HUES64 (cell line): ENCODE measurements at regions not wholly inside any gene's neighbourhood (a gene's known extent, or its start where the extent isn't known, plus 50 kb on each side); places are given as distances from the start of the nearest gene placed in this dataset.

ENCODE experiments used
- H3K27ac ChIP-seq: 2 replicates; pipeline ENCODE4 v1.7.0; 2013; ENCODE audit warnings: low read depth, low read length, inconsistent platforms
- H3K27me3 ChIP-seq: 2 replicates; pipeline ENCODE4 v1.6.1; 2013; ENCODE audit warnings: mild to moderate bottlenecking, low read length; ENCODE audit not compliant: insufficient read depth
- H3K36me3 ChIP-seq: 2 replicates; pipeline ENCODE4 v1.6.1; 2013; ENCODE audit warnings: mild to moderate bottlenecking, low read length; ENCODE audit not compliant: insufficient read depth
- H3K4me1 ChIP-seq: 2 replicates; pipeline ENCODE4 v1.6.1; 2013; ENCODE audit warnings: mild to moderate bottlenecking, low read length, moderate library complexity; ENCODE audit not compliant: insufficient read depth
- H3K4me3 ChIP-seq: 2 replicates; pipeline ENCODE4 v1.5.1; 2013; ENCODE audit warnings: mild to moderate bottlenecking, low read length, moderate library complexity
- H3K9ac ChIP-seq: 2 replicates; pipeline ENCODE4 v1.6.1; 2013; ENCODE audit warnings: mild to moderate bottlenecking, low read depth, low read length
- H3K9me3 ChIP-seq: 2 replicates; pipeline ENCODE4 v1.6.1; 2013; ENCODE audit warnings: low read depth, low read length; ENCODE audit not compliant: insufficient read depth
- WGBS: fragments of 150-250, 120-280 bp; methylation state at CpG from one replicate; pipeline ENCODE4 v1.1.7; 2013; ENCODE audit warnings: missing lambda C conversion rate; 5-methylcytosine and 5-hydroxymethylcytosine counted together

GRCh38 chr2:74779265-74779558 lies 54.7 kb upstream of the HK2 start:
- no peaks in the 10 kb centered on the region for H3K9me3 ChIP-seq
- no peaks in the 10 kb centered on the region for H3K36me3 ChIP-seq
- H3K9ac ChIP-seq, result no peak overlapping the region
- H3K4me1 ChIP-seq, result peaks cover 7% of the 10 kb centered on the region
- H3K27me3 ChIP-seq, result no peaks in the 10 kb centered on the region
- H3K27ac ChIP-seq, result no peak overlapping the region
- H3K4me3 ChIP-seq, result no peak overlapping the region
- 97% methylated on average over 3 of the region's 3 CpGs for WGBS

DNA sequence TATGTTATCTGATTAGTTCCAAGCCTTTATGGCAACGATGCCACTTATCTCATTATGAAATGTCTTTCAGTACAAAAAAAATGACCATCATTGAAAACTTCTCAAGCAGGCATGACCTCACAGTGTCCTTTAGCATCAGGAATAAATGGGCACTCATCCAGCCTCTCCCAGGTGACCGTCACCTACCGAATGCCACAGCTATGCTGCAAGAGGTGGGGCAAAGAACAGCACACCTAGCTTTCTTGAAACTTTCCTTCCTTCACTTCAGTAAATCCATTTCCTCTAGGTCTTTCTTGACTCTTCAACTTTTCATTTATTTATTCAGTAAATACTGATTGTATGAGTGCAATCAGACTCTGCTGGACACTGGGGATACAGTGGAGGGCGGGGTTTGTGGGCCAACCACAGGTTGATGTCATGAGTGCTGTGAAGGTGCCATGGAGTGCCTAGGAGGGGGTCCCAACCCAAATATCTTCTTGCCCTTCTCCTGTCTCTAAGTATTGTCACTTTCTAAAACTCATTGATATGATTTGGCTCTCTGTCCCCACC lies 54.3 kb upstream of the HK2 start:
- H3K4me1 ChIP-seq, result peaks cover 7% of the 10 kb centered on the region
- no peak overlapping the region for H3K9ac ChIP-seq
- no peaks in the 10 kb centered on the region for H3K36me3 ChIP-seq
- no peak overlapping the region for H3K4me3 ChIP-seq
- H3K27me3 ChIP-seq, result no peaks in the 10 kb centered on the region
- 69% methylated on average over 4 of the region's 4 CpGs for WGBS
- no peaks in the 10 kb centered on the region for H3K9me3 ChIP-seq
- no peak overlapping the region for H3K27ac ChIP-seq
